GM12872 (cell line): ENCODE measurements at regions not wholly inside any gene's neighbourhood (a gene's known extent, or its start where the extent isn't known, plus 50 kb on each side); places are given as distances from the start of the nearest gene placed in this dataset.

Source experiments
- CTCF ChIP-seq: IDR thresholded peaks from 3 replicates; pipeline ENCODE4 v1.5.1; 2011; ENCODE audit warnings: low read depth, mild to moderate bottlenecking, low read length, moderate library complexity; ENCODE audit not compliant: insufficient read depth

DNA sequence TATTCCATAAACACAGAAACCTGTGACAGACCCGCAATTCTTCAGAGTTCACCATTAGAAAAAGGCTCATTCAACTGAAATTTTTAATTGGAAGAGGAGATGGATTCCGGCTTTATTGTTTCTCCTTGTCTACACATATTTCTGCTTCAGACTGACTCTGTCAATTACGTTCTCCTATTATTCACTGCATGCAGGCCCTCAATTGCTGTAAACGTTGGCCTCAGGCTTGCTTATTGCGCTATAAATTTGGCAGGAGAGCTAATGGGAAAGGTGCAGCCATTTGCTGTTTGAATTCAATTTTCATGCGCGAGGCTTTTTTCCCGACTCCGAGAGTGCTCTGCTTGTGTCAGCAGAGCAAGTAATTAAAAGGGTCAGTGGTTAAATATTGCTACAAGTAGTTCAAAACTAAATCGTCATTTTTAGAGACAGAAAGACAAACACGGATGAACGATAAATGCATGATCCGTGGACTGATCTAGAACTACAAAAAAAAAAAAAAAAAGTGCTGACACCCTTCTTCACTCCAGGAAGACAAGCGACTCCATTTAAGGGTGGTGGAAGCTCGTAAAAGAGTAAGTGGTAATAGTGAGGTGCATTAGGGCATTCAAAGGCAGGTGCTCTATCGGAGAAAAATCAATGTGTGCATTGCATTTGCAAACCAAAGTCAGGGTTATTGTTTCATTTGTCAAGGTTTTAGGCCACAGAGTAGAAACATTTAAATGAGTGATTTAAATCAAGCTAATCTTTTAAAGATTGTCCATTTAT lies 841.6 kb upstream of the FRG1 start:
- no peak for TF ChIP-seq CTCF

DNA sequence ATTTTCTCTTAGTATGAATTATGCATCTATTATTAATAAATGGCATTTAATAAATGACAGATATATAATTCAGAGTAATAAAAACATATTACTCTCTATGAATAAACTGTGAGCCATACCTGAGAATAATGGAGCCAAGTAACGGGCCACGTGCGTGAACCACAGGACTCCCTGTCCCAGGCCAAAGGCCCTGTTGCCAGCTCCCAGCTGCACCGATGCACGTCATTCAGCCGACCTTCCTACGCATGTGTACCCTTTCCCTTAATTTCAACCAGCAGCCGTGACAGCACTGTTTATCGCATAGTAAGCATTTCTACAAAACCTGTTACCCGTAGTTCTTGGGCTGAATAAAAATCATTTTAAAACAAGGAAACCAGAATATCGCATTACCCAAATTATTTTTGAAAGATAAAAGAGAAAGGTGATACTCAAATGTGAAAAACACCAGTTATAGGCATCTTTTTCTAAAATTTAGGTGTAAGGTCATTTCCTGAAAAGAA lies 827.2 kb upstream of the FRG1 start:
- no peak for TF ChIP-seq CTCF

DNA sequence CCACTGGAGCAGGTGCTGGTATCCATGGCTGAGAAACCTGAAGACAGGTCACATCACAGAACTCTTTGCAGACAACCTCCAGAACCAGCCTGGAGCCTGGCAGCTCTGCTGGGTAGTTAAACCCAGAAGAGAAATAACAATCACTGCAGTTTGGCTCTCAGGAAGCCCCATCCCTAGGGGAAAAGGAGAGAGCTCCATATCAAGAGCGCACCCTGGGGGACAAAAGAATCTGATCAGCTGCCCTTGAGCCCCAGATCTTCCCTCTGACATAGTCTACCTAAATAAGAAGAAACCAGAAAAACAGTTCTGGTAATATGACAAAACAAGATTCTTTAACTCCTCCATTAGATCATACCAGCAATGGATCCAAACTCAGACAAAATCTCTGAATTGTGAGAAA lies 823.2 kb upstream of the FRG1 start:
- TF ChIP-seq CTCF = no peak

DNA sequence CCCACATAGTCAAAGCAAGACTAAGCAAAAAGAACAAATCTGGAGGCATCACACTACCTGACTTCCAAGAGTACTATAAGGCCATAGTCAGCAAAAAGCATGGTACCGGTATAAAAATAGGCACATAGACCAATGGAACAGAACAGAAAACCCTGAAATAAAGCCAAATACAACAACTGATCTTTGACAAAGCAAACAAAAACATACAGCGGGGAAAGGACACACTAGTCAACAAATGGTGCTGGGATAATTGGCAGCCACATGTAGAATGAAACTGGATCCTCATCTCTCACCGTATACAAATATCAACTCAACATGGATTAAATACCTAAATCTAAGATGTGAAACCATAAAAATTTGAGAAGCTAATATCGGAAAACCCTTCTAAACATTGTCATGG lies 819.3 kb upstream of the FRG1 start:
- TF ChIP-seq CTCF = no peak

DNA sequence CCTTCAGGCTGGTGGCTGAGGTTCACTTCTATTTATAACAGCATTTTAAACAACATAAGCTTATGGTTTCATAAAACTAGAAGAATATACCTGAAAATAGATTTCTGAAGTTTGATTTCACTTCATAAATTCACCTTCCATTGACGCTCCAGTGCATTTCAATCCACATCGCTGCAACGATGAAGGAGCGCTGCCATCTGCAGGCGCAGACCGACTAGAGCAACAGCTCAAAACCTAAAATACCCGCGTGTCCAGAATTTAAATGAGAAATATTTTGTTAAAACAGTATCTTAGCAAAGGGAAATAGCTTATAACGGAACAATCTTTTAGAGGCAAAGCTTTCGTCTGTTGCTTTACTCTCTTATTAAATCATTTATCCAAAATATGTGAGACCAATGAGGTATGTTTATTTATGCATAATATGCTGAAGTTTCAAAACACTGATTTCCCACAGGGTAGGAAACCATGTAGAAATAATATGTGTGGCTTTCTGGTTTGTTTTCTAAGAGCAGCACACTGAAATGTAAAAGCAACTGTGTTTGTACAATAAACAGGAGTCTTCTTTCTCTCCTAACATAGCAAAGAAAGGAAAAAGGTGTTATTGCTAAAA lies 816.4 kb upstream of the FRG1 start:
- TF ChIP-seq CTCF = no peak

DNA sequence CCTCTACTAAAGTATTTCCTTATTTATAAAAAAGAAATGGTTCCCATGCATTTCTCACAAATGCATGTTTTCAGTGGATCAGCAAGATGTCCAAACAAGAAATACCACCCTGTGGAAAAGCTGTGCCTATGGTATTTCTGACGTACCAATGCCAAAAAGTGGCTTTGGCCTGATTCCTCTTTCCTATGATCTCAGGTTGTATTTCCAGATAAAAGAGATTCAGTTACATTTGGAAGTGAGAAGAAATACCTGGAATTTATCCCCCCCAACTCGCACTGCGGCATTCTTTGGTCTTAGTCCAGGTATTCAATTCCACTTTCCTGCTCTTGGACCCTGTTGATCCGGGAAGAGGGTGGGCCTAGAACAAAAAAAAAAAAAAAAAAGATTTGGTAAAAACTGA lies 815.9 kb upstream of the FRG1 start:
- no peak for TF ChIP-seq CTCF

DNA sequence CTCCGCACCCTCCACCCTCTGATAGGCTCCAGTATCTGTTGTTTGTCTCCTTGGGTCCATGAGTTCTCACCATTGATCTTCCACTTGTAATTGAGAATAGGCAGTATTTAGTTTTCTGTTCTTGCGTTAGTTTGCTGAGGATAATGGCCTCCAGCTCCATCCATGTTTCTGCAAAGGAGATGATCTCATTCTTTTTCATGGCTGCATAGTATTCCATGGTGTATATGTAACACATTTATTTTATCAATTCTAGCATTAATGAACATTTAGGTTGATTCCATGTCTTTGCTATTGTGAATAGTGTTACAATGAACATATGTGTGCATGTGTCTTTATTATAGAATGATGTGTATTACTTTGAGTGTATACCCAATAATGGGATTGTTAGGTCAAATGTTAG lies 814.6 kb upstream of the FRG1 start:
- no peak for TF ChIP-seq CTCF
